IMR-90 (cell line): ENCODE measurements at regions not wholly inside any gene's neighbourhood (a gene's known extent, or its start where the extent isn't known, plus 50 kb on each side); places are given as distances from the start of the nearest gene placed in this dataset.

ENCODE experiments used
- ATAC-seq: fragments of 200-7000 bp; cut with Tn5 transposase; 2 replicates; pipeline ENCODE4 v1.9.1; 2020; ENCODE audit warnings: low read depth, mild to moderate bottlenecking, moderate library complexity
- BruUV-seq: library from RNA; stranded (reverse); fragments of 400-500 nt; replicated peaks from 2 replicates; lab custom pipeline; 2021; lab: Mats Ljungman, UMichigan
- CTCF ChIA-PET: fragments of 300-600 bp; formaldehyde crosslinking; extraction: SDS; loops from one replicate; lab custom pipeline; 2021; ENCODE audit warnings: antibody characterized with exemption; lab: Yijun Ruan, JAX
- POLR2A ChIA-PET: fragments of 300-600 bp; sonication (Branson Sonifier 250); formaldehyde crosslinking; loops from one replicate; lab custom pipeline; 2022; ENCODE audit warnings: antibody characterized with exemption; ENCODE audit not compliant: unreplicated experiment; lab: Charles Lee
- DNase-seq: peaks from one replicate; pipeline ENCODE4 v3.0.0; 2013
- H2AFZ ChIP-seq: replicated peaks from 2 replicates; pipeline ENCODE3; 2013; ENCODE audit warnings: low read length, mild to moderate bottlenecking; ENCODE audit not compliant: poor library complexity
- H2AK5ac ChIP-seq: 2 replicates; pipeline ENCODE4 v1.6.1; 2013; ENCODE audit warnings: low read depth, low read length, inconsistent platforms
- H2AK9ac ChIP-seq: replicated peaks from 2 replicates; pipeline ENCODE3; 2013; ENCODE audit warnings: mild to moderate bottlenecking, low read depth, low read length, moderate library complexity; ENCODE audit not compliant: poor library complexity
- H2BK120ac ChIP-seq: 2 replicates; pipeline ENCODE4 v1.6.1; 2013; ENCODE audit warnings: low read depth, low read length, inconsistent platforms
- H2BK15ac ChIP-seq: 3 replicates; pipeline ENCODE4 v1.6.1; 2013; ENCODE audit warnings: low read depth, low read length, inconsistent platforms
- H2BK20ac ChIP-seq: 2 replicates; pipeline ENCODE4 v1.6.1; 2013; ENCODE audit warnings: low read depth, mild to moderate bottlenecking, inconsistent platforms, low read length, moderate library complexity
- H2BK5ac ChIP-seq: 2 replicates; pipeline ENCODE4 v1.6.1; 2013; ENCODE audit warnings: mild to moderate bottlenecking, low read depth, low read length, inconsistent platforms; ENCODE audit not compliant: poor library complexity, severe bottlenecking
- H3K14ac ChIP-seq: replicated peaks from 2 replicates; pipeline ENCODE4 v1.6.1; 2013; ENCODE audit warnings: low read depth, low read length, inconsistent platforms
- H3K18ac ChIP-seq: 2 replicates; pipeline ENCODE4 v1.6.1; 2013; ENCODE audit warnings: low read depth, low read length, control low read depth
- H3K23ac ChIP-seq: 2 replicates; pipeline ENCODE4 v1.6.1; 2013; ENCODE audit warnings: low read depth, low read length, inconsistent platforms
- H3K27ac ChIP-seq: 2 replicates; pipeline ENCODE4 v1.5.1; 2013; ENCODE audit warnings: mild to moderate bottlenecking, control low read depth, low read length; ENCODE audit not compliant: insufficient read depth
- H3K27me3 ChIP-seq: 2 replicates; pipeline ENCODE4 v1.6.1; 2013; ENCODE audit warnings: low read length; ENCODE audit not compliant: control insufficient read depth, insufficient read depth
- H3K36me3 ChIP-seq: 2 replicates; pipeline ENCODE4 v1.6.1; 2013; ENCODE audit warnings: low read length, mixed read lengths; ENCODE audit not compliant: control insufficient read depth, insufficient read depth
- H3K4ac ChIP-seq: 2 replicates; pipeline ENCODE4 v1.6.1; 2013; ENCODE audit warnings: low read depth, low read length, inconsistent platforms
- H3K4me1 ChIP-seq: 2 replicates; pipeline ENCODE4 v1.6.1; 2013; ENCODE audit warnings: low read length, mixed read lengths; ENCODE audit not compliant: control insufficient read depth, insufficient read depth
- H3K4me2 ChIP-seq: 2 replicates; pipeline ENCODE4 v1.6.1; 2013; ENCODE audit warnings: low read depth, mild to moderate bottlenecking, control low read depth, low read length, moderate library complexity
- H3K4me3 ChIP-seq: 2 replicates; pipeline ENCODE4 v1.5.1; 2013; ENCODE audit warnings: low read depth, mild to moderate bottlenecking, control low read depth, low read length, moderate library complexity; ENCODE audit not compliant: insufficient read depth
- H3K56ac ChIP-seq: 2 replicates; pipeline ENCODE4 v1.6.1; 2013; ENCODE audit warnings: low read length, inconsistent platforms; ENCODE audit not compliant: insufficient read depth; ENCODE audit errors: extremely low read depth
- H3K79me1 ChIP-seq, 2 experiments: 2 replicates each; pipeline ENCODE4 v1.6.1; 2013; ENCODE audit warnings: low read length in 2 of 2, inconsistent platforms in 1 of 2, low read depth in 1 of 2
- H3K9ac ChIP-seq: 2 replicates; pipeline ENCODE4 v1.6.1; 2013; ENCODE audit warnings: low read depth, low read length, control low read depth
- H3K9me1 ChIP-seq: 2 replicates; pipeline ENCODE4 v1.6.1; 2013; ENCODE audit warnings: low read length, inconsistent platforms; ENCODE audit not compliant: insufficient read depth
- H3K9me3 ChIP-seq: 2 replicates; pipeline ENCODE4 v1.6.1; 2013; ENCODE audit warnings: low read length; ENCODE audit not compliant: control insufficient read depth, insufficient read depth
- H4K20me1 ChIP-seq: 2 replicates; pipeline ENCODE4 v1.6.1; 2013; ENCODE audit warnings: low read length, inconsistent platforms; ENCODE audit not compliant: insufficient read depth
- H4K5ac ChIP-seq: 2 replicates; pipeline ENCODE4 v1.6.1; 2013; ENCODE audit warnings: mild to moderate bottlenecking, low read depth, low read length, control low read depth
- H4K8ac ChIP-seq, 2 experiments: 2 replicates each; pipeline ENCODE4 v1.6.1; 2013; ENCODE audit warnings: low read depth in 2 of 2, low read length in 2 of 2, control low read depth in 1 of 2, inconsistent platforms in 1 of 2
- H4K91ac ChIP-seq: 2 replicates; pipeline ENCODE4 v1.6.1; 2013; ENCODE audit warnings: low read depth, low read length, inconsistent platforms; ENCODE audit not compliant: insufficient read depth
- CEBPB ChIP-seq: IDR thresholded peaks from 2 replicates; pipeline ENCODE4 v1.6.1; 2012; ENCODE audit warnings: low read depth, low read length, improper control_type of control experiment
- CHD1 ChIP-seq: IDR thresholded peaks from 2 replicates; pipeline ENCODE4 v1.6.1; 2012; ENCODE audit warnings: low read depth, low read length, improper control_type of control experiment
- FOS ChIP-seq: fragments of 150-350 bp; IDR thresholded peaks from 2 replicates; pipeline ENCODE4 v1.6.1; 2016; ENCODE audit warnings: low read depth, low read length
- MAFK ChIP-seq: IDR thresholded peaks from 2 replicates; pipeline ENCODE4 v1.6.1; 2012; ENCODE audit warnings: low read depth, low read length, improper control_type of control experiment
- MAZ ChIP-seq: IDR thresholded peaks from 2 replicates; pipeline ENCODE4 v1.6.1; 2012; ENCODE audit warnings: low read depth, mild to moderate bottlenecking, low read length, improper control_type of control experiment, moderate library complexity, borderline replicate concordance
- MXI1 ChIP-seq: IDR thresholded peaks from 2 replicates; pipeline ENCODE4 v1.6.1; 2012; ENCODE audit warnings: low read depth, mild to moderate bottlenecking, low read length, moderate library complexity, borderline replicate concordance
- POLR2A ChIP-seq: IDR thresholded peaks from 2 replicates; pipeline ENCODE4 v1.6.1; 2012; ENCODE audit warnings: mild to moderate bottlenecking, low read depth, low read length
- RCOR1 ChIP-seq: IDR thresholded peaks from 2 replicates; pipeline ENCODE4 v1.6.1; 2012; ENCODE audit warnings: mild to moderate bottlenecking, low read length, improper control_type of control experiment; ENCODE audit not compliant: insufficient replicate concordance
- WGBS, 2 experiments: methylation state at CpG; one replicate each; pipeline versions ENCODE4 v1.1.5 to v1.1.7; 2013; ENCODE audit warnings: missing lambda C conversion rate in 2 of 2; ENCODE audit not compliant: insufficient read length in 1 of 2; ENCODE audit errors: extremely low coverage in 2 of 2; 5-methylcytosine and 5-hydroxymethylcytosine counted together
- dilution Hi-C: fragments of 300-500 bp; cut with HindIII; formaldehyde crosslinking; loops from one replicate; pipeline ENCODE4 v1.14.3; 2018; ENCODE audit warnings: low sequenced_read_pairs; ENCODE audit not compliant: unreplicated experiment
- in situ Hi-C: fragments of 300-500 bp; cut with MboI; formaldehyde crosslinking; loops from 3 replicates; pipeline ENCODE4 v1.14.3; 2019; ENCODE audit warnings: low sequenced_read_pairs, inconsistent platforms, mixed read lengths
- intact Hi-C: fragments of 100-400 bp; cut with micrococcal nuclease; formaldehyde crosslinking; loops from 2 replicates; pipeline ENCODE4 v1.10.0; 2022
- TF ChIP-seq, protein P1 (sequence below): fragments of 150-350 bp; IDR thresholded peaks from 2 replicates; pipeline ENCODE4 v1.6.1; 2016; ENCODE audit warnings: low read depth, mild to moderate bottlenecking, low read length, moderate library complexity, borderline replicate concordance

DNA sequence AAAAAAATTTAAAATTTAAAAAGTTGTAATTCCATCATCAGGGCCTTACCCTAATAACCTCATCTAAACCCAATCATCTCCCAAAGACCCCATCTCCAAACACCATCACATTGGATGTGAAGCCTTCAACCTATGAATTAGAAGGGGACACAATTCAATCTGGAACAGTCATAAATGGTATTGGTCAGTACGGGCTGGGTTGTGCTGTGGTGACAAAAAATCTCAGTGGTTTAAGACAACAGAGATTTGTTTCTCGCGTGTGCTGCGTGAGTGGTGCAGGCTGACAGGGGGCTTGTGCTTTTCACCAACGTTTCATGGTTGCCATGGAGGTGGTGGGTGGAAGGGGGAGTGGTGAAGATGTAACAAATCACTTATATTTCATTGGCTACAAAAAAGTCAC, 174.5 kb downstream of the INHBB start:
- H3K79me1 ChIP-seq: no peaks in the 10 kb centered on the region
- no peak overlapping the region for H2AK9ac ChIP-seq
- H3K4ac ChIP-seq: no peak overlapping the region
- H3K4me1 ChIP-seq: 0 out of 2 replicates have a peak, but pooled peaks cover 1% of the 10 kb centered on the region
- no peaks in the 10 kb centered on the region for H4K20me1 ChIP-seq
- 100% methylated on average over 1 of the region's 5 CpGs; no CpG with 5 or more reads in 1 of the 2 experiments for WGBS, 2 experiments
- no peak overlapping the region for H2BK20ac ChIP-seq
- intact Hi-C loops (no loop called here), in situ Hi-C loops (no loop called here), dilution Hi-C loops (no loop called here)
- no peak overlapping the region for H3K18ac ChIP-seq
- H3K4me2 ChIP-seq: no peak overlapping the region
- peaks cover 52% of the 10 kb centered on the region for H3K27me3 ChIP-seq
- no peak overlapping the region for H2AK5ac ChIP-seq
- TF ChIP-seq MAZ (no peak), MXI1 (no peak), CEBPB (no peak), RCOR1 (no peak), CHD1 (no peak), FOS (no peak), POLR2A (no peak), MAFK (no peak)
- TF ChIP-seq, protein P1, sequence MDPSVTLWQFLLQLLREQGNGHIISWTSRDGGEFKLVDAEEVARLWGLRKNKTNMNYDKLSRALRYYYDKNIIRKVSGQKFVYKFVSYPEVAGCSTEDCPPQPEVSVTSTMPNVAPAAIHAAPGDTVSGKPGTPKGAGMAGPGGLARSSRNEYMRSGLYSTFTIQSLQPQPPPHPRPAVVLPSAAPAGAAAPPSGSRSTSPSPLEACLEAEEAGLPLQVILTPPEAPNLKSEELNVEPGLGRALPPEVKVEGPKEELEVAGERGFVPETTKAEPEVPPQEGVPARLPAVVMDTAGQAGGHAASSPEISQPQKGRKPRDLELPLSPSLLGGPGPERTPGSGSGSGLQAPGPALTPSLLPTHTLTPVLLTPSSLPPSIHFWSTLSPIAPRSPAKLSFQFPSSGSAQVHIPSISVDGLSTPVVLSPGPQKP: no peak
- no peak overlapping the region for H4K5ac ChIP-seq
- no peaks in the 10 kb centered on the region for H3K36me3 ChIP-seq
- H3K9me1 ChIP-seq: no peaks in the 10 kb centered on the region
- no peak overlapping the region for H2BK15ac ChIP-seq
- no peak overlapping the region for H3K9ac ChIP-seq
- H3K56ac ChIP-seq: no peak overlapping the region
- no peak overlapping the region for H3K4me3 ChIP-seq
- no peak for DNase-seq
- no peak for ATAC-seq
- ChIA-PET CTCF (interaction anchor here (0.6 to 1.6 kb wide), 4 partner anchors 18 to 186 kb away, joined by 3 to 6 read pairs (median 4); no protein-coding TSS in a partner anchor), POLR2A (no interaction called here)
- H2AFZ ChIP-seq: no peak overlapping the region
- no peak overlapping the region for H4K8ac ChIP-seq
- no peak overlapping the region for H3K14ac ChIP-seq
- no peak overlapping the region for H3K27ac ChIP-seq
- H3K9me3 ChIP-seq: no peaks in the 10 kb centered on the region
- H2BK120ac ChIP-seq: no peak overlapping the region
- no peak overlapping the region for H2BK5ac ChIP-seq
- no peak overlapping the region for H4K91ac ChIP-seq
- H3K23ac ChIP-seq: no peak overlapping the region
- no TSS peak for BruUV-seq
